HFFc6 (cell line): ENCODE measurements at regions not wholly inside any gene's neighbourhood (a gene's known extent, or its start where the extent isn't known, plus 50 kb on each side); places are given as distances from the start of the nearest gene placed in this dataset.

ENCODE experiments used
- DNase-seq: peaks from one replicate; pipeline ENCODE4 v3.0.0-alpha.2; 2018
- H3K27ac Mint-ChIP-seq: 2 replicates; pipeline ENCODE4 v1.8.0; 2020; ENCODE audit warnings: mild to moderate bottlenecking, mixed read lengths
- H3K27me3 Mint-ChIP-seq: 2 replicates; pipeline ENCODE4 v1.8.0; 2021; ENCODE audit warnings: mild to moderate bottlenecking, moderate library complexity, mixed read lengths; ENCODE audit not compliant: insufficient read depth
- H3K36me3 Mint-ChIP-seq: 2 replicates; pipeline ENCODE4 v1.8.0; 2021; ENCODE audit warnings: low read depth, mixed read lengths
- H3K4me1 Mint-ChIP-seq: 2 replicates; pipeline ENCODE4 v1.8.0; 2020; ENCODE audit warnings: low read depth, mixed read lengths
- H3K4me3 Mint-ChIP-seq: 2 replicates; pipeline ENCODE4 v1.8.0; 2020; ENCODE audit warnings: mild to moderate bottlenecking, moderate library complexity, mixed read lengths
- H3K9me3 Mint-ChIP-seq: 2 replicates; pipeline ENCODE4 v1.8.0; 2020; ENCODE audit warnings: mild to moderate bottlenecking, mixed read lengths
- TF ChIP-seq, protein P1 (sequence below): fragments of 200-600 bp; sonication (generic); IDR thresholded peaks from 2 replicates; pipeline ENCODE4 v1.5.0; 2021; ENCODE audit warnings: antibody characterized with exemption, mild to moderate bottlenecking

DNA sequence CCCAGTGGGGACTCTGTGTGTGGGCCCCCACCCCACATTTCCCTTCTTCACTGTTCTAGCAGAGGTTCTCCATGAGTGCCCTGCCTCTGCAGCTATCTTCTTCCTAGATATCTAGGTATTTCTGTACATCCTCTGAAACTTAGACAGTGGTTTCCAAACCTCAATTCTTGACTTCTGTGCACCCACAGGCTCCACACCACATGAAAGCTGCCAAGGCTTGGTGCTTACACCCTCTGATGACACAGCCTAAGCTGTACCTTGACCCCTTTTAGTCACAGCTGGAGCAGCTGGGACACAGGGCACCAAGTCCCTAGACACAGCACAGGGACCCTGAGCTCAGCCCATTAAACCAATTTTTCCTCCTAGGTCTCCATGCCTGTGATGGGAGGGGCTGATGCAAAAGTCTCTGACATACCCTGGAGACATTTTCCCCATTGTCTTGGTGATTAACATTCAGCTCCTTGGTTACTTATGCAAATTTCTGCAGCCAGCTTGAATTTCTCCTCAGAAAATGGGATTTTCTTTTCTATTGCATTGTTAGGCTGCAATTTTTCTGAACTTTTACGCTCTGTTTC lies 304.5 kb downstream of the OTOL1 start:
- DNase-seq: no peak
- Mint-ChIP-seq H3K27ac (no peak overlapping the region), H3K36me3 (no peaks in the 10 kb centered on the region), H3K4me3 (no peak overlapping the region), H3K27me3 (no peaks in the 10 kb centered on the region; the same call in 1 of the 2 replicates), H3K4me1 (no peaks in the 10 kb centered on the region), H3K9me3 (peaks cover 15% of the 10 kb centered on the region)
- TF ChIP-seq, protein P1, sequence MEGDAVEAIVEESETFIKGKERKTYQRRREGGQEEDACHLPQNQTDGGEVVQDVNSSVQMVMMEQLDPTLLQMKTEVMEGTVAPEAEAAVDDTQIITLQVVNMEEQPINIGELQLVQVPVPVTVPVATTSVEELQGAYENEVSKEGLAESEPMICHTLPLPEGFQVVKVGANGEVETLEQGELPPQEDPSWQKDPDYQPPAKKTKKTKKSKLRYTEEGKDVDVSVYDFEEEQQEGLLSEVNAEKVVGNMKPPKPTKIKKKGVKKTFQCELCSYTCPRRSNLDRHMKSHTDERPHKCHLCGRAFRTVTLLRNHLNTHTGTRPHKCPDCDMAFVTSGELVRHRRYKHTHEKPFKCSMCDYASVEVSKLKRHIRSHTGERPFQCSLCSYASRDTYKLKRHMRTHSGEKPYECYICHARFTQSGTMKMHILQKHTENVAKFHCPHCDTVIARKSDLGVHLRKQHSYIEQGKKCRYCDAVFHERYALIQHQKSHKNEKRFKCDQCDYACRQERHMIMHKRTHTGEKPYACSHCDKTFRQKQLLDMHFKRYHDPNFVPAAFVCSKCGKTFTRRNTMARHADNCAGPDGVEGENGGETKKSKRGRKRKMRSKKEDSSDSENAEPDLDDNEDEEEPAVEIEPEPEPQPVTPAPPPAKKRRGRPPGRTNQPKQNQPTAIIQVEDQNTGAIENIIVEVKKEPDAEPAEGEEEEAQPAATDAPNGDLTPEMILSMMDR: no peak

DNA sequence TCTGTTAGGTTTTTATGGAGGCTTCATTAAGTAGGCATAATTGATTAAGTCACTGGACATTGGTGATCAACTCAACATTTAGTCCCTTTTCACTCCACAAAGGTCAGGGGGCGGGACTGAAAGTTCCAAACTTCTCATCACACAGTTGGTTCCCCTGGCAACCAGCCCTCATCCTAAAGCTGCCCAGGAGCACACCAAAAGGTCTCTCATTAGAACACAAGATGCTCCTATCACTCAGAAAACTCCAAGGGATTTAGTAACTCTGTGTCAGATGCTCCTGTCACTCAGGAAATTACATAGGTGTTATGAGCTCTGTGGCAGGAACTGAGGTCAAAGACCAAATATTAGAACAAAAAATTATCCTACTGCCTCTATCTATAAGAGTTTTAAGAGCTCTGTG lies 321.5 kb downstream of the OTOL1 start:
- DNase-seq: no peak
- Mint-ChIP-seq H3K27ac (no peak overlapping the region), H3K9me3 (no peaks in the 10 kb centered on the region), H3K4me3 (no peak overlapping the region), H3K4me1 (no peaks in the 10 kb centered on the region), H3K27me3 (no peaks in the 10 kb centered on the region), H3K36me3 (no peaks in the 10 kb centered on the region)
- TF ChIP-seq, protein P1: no peak

DNA sequence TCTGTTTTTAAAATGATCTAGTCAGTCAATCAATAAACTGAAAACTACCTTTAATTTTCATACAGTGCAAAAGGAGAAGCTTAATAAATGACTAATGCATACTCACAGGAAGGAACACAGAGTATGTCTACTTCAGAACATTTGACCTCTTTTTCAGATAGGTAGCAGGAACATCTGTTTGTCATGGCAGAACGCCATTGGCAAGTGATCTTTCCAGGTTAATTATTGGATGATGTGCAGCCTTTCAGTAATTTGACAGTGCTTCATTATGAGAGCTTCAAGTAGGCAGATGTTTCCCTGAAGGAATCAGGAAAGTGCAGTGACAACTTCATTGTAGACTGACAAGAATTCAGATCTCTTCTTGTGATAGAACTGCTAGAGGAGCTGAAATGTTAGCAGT lies 325.0 kb downstream of the OTOL1 start:
- no peaks in the 10 kb centered on the region for H3K4me1 Mint-ChIP-seq
- H3K9me3 Mint-ChIP-seq: no peaks in the 10 kb centered on the region
- H3K27me3 Mint-ChIP-seq: no peaks in the 10 kb centered on the region; the same call in 1 of the 2 replicates
- no peak overlapping the region for H3K27ac Mint-ChIP-seq
- no peak overlapping the region for H3K4me3 Mint-ChIP-seq
- H3K36me3 Mint-ChIP-seq: no peaks in the 10 kb centered on the region
- TF ChIP-seq, protein P1: no peak
- DNase-seq: no peak

DNA sequence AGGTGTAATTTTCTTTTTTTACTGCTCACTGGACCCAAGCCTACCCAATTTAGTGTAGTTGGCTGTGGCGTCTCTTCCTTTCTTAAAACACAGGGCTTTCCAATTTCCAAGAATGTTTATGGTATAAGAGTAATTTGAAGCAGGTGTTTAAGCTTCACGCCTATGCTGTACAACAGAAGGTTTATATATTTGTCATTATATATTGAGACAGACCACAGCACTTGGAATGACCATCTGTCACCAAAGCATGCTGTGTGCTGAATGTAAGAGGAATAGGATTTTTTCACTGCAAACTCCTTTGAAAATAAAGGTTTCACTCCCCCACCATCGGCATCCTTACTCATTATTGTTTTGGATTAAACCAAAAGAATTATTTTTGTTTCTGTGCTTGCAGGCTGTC lies 325.7 kb downstream of the OTOL1 start:
- TF ChIP-seq, protein P1: no peak
- H3K4me3 Mint-ChIP-seq: no peak overlapping the region
- H3K27ac Mint-ChIP-seq: no peak overlapping the region
- no peaks in the 10 kb centered on the region for H3K9me3 Mint-ChIP-seq
- no peak for DNase-seq
- no peaks in the 10 kb centered on the region for H3K36me3 Mint-ChIP-seq
- H3K27me3 Mint-ChIP-seq: no peaks in the 10 kb centered on the region; the same call in 1 of the 2 replicates
- H3K4me1 Mint-ChIP-seq: no peaks in the 10 kb centered on the region

DNA sequence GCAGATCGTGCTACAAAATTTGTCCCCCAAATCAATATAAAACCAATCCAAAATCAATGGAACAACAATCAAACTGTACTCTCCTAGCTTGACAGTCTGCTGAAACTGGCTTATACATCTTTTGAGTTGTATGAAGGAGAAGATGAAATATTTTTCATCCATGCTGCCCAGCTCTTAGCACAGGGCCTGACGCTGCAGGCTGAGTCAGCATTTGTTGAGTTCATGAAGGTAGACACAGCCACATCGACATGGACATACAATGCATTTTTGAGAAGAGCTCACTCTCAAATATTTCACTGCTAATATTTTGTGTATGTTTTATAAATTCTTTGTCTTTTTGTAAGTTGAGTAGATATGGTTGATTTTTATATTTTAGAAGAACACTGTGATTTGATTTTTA lies 327.3 kb downstream of the OTOL1 start:
- no peak for DNase-seq
- H3K4me1 Mint-ChIP-seq: no peaks in the 10 kb centered on the region
- TF ChIP-seq, protein P1: no peak
- H3K27ac Mint-ChIP-seq: no peak overlapping the region
- H3K36me3 Mint-ChIP-seq: no peaks in the 10 kb centered on the region
- no peaks in the 10 kb centered on the region; the same call in 1 of the 2 replicates for H3K27me3 Mint-ChIP-seq
- no peaks in the 10 kb centered on the region for H3K9me3 Mint-ChIP-seq
- no peak overlapping the region for H3K4me3 Mint-ChIP-seq

DNA sequence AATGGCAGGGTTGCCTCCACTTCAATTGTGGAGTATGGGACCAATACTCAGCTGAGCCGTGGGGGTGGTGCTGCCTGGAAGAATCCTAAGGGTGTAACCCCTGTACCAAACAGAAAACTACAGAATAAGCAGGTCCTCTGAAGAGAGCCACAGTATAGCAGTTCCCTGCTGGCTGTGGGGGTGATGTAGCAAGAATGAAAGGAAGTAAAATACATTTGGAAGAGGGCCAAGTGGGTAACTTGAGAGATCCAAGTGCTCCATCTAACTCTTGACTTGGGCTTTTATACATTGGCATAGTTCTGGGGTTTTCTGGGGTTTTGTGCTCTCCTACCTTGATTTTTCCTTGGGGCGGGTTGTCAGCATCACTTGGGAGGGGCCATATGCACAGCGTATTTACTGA lies 341.4 kb downstream of the OTOL1 start:
- H3K27ac Mint-ChIP-seq: no peak overlapping the region
- DNase-seq: no peak
- H3K4me1 Mint-ChIP-seq: no peaks in the 10 kb centered on the region
- H3K27me3 Mint-ChIP-seq: no peaks in the 10 kb centered on the region
- H3K36me3 Mint-ChIP-seq: no peaks in the 10 kb centered on the region
- no peak overlapping the region for H3K4me3 Mint-ChIP-seq
- TF ChIP-seq, protein P1: no peak
- no peaks in the 10 kb centered on the region for H3K9me3 Mint-ChIP-seq
